ENCODE measurements at regions not wholly inside any gene's neighbourhood (a gene's known extent, or its start where the extent isn't known, plus 50 kb on each side); places are given as distances from the start of the nearest gene placed in this dataset.

DNA sequence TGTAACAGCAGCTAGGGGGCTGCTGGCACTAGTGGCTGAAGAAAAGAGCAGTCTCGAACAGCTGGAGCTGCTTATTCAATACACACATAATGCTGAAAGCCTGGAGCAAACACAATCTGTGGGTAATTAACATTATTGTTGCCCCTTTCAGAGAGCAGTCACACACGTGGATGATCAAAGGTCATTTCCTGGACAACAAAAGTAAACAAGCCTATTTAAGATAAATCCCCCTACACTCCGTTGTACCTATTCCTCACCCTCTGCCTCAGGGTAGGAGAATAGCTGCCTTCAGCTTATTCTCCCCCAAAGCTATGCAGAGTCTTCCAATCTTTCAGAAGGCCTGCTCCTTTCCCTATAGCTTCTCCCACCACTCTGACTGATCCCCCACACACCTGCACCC is 803.9 kb downstream of the C4orf33 start:
- ChIA-PET CTCF (no interaction called here), POLR2A (no interaction called here)
- H3K4me1 Mint-ChIP-seq (ENCODE audit: low read depth) = no peaks in the 10 kb centered on the region
- no peaks in the 10 kb centered on the region for H3K9me3 Mint-ChIP-seq (ENCODE audit: insufficient read depth)
- H3K4me3 Mint-ChIP-seq = no peak overlapping the region
- H3K27ac Mint-ChIP-seq = no peak overlapping the region
- no peaks in the 10 kb centered on the region for H3K36me3 Mint-ChIP-seq (ENCODE audit: low read depth)
- DNase-seq (no peak), ATAC-seq (no peak)
- H3K27me3 Mint-ChIP-seq (ENCODE audit: low read depth) = no peaks in the 10 kb centered on the region

DNA sequence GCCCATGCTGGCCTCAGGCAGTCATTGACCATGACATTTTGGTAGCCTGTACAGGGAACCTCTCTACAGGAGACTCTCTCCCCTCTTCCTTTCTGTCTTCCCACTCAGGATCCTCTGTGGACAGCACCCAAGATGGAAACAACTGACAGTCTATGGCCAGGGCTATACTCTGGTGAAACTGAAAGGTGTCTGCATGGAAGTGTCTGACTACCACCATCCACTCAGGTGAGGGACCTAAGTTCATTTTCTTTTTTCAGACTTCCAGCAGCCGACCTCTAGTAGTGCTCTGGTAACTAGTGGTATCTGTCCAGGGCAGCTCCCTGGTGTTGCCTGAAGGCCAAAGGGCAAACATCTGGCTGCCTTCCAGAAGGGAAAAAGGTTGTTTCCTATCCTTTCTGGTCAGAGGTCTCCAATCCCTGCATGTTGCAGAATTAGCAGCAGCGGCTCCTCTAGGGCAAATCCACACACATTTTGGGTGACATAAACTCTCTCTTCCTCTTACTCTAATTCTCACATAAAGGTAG is 804.5 kb downstream of the C4orf33 start:
- Mint-ChIP-seq H3K4me1 (ENCODE audit: low read depth) (no peaks in the 10 kb centered on the region), H3K27me3 (ENCODE audit: low read depth) (no peaks in the 10 kb centered on the region), H3K4me3 (no peak overlapping the region), H3K36me3 (ENCODE audit: low read depth) (no peaks in the 10 kb centered on the region), H3K9me3 (ENCODE audit: insufficient read depth) (no peaks in the 10 kb centered on the region), H3K27ac (no peak overlapping the region)
- DNase-seq = no peak
- POLR2A ChIA-PET = no interaction called here
- CTCF ChIA-PET = no interaction called here
- ATAC-seq = no peak

DNA sequence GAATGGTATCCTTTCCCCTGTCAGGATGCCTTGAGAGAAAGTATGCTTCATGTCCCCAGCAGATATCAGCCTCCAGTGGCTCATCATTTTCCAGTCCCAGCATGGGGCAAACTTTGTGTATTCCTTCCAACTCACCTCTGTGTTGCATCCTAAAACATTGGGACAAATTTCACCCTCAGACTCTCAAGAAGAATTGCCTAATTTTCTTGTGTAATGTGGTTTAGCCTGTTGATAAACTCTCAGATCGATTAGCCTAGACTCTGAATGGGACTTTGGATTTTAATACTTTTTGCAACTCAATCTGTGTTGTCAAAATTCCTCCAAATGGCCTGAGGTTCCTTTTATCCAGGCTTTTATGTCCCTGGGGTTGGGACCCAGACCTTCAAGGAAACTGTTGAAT is 805.3 kb downstream of the C4orf33 start:
- no peaks in the 10 kb centered on the region for H3K36me3 Mint-ChIP-seq (ENCODE audit: low read depth)
- POLR2A ChIA-PET = no interaction called here
- H3K9me3 Mint-ChIP-seq (ENCODE audit: insufficient read depth) = no peaks in the 10 kb centered on the region
- CTCF ChIA-PET = no interaction called here
- H3K4me1 Mint-ChIP-seq (ENCODE audit: low read depth) = no peaks in the 10 kb centered on the region
- no peak overlapping the region for H3K27ac Mint-ChIP-seq
- ATAC-seq = no peak
- no peak overlapping the region for H3K4me3 Mint-ChIP-seq
- no peak for DNase-seq
- H3K27me3 Mint-ChIP-seq (ENCODE audit: low read depth) = no peaks in the 10 kb centered on the region

DNA sequence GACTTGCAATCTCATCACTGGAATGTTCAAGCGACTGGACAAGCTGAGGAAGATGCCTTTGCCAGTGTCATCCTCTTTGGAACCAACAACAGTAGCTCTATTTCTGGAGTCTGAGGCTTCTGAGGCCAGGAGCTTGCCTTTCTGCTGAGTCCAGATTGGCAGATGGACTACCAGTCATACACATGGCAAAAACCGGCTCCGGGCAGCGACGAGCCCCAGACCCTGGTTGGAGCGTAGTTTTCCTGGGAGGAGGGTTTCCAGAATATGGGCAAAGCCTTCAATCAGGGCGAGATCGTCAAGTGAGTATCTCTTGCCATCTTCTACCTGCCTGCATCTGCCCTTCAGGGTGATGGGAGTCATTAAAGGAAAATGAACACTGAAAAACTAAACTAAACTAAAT is 807.9 kb downstream of the C4orf33 start:
- ATAC-seq (no peak), DNase-seq (no peak)
- Mint-ChIP-seq H3K27ac (no peak overlapping the region), H3K4me1 (ENCODE audit: low read depth) (no peaks in the 10 kb centered on the region), H3K9me3 (ENCODE audit: insufficient read depth) (no peaks in the 10 kb centered on the region), H3K4me3 (no peak overlapping the region), H3K27me3 (ENCODE audit: low read depth) (no peaks in the 10 kb centered on the region), H3K36me3 (ENCODE audit: low read depth) (no peaks in the 10 kb centered on the region)
- CTCF ChIA-PET = no interaction called here
- POLR2A ChIA-PET = no interaction called here

DNA sequence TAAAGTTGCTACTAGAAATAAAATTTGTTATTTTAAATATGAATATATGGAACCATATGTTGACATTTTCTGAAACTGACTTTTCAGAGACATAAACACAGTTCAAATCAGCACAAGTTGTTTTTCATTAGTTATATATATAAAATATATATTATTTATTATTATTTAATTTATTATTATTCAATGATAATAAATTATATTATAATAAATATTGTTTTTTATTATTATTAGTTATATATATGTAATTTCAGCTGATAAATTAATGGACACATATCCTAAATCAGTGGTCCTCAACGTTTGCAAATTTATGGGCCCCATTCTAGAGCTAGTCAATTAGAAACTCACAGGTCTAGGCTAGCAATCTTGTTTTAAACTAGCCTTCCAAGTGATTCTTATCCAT is 809.3 kb downstream of the C4orf33 start:
- DNase-seq = no peak
- Mint-ChIP-seq H3K9me3 (ENCODE audit: insufficient read depth) (no peaks in the 10 kb centered on the region), H3K4me3 (no peak overlapping the region), H3K27ac (no peak overlapping the region), H3K36me3 (ENCODE audit: low read depth) (no peaks in the 10 kb centered on the region), H3K27me3 (ENCODE audit: low read depth) (no peaks in the 10 kb centered on the region), H3K4me1 (ENCODE audit: low read depth) (no peaks in the 10 kb centered on the region)
- POLR2A ChIA-PET = no interaction called here
- ATAC-seq = no peak
- CTCF ChIA-PET = no interaction called here

- no peak for ATAC-seq
- CTCF ChIA-PET = no interaction called here
- no peak overlapping the region for H3K4me3 Mint-ChIP-seq
Measured at GRCh38 chr4:129908117-129908516, 812.2 kb downstream of the C4orf33 start.

GRCh38 chr4:129916991-129917390 is 821.0 kb downstream of the C4orf33 start:
- POLR2A ChIA-PET = no interaction called here
- Mint-ChIP-seq H3K27me3 (ENCODE audit: low read depth) (no peaks in the 10 kb centered on the region), H3K4me3 (no peak overlapping the region), H3K4me1 (ENCODE audit: low read depth) (no peaks in the 10 kb centered on the region), H3K27ac (no peak overlapping the region), H3K9me3 (ENCODE audit: insufficient read depth) (no peaks in the 10 kb centered on the region), H3K36me3 (ENCODE audit: low read depth) (no peaks in the 10 kb centered on the region)
- ATAC-seq = no peak
- CTCF ChIA-PET = no interaction called here
- DNase-seq = no peak

More at GRCh38 chr4:129908117-129908516, 812.2 kb downstream of the C4orf33 start:
- POLR2A ChIA-PET = no interaction called here
- Mint-ChIP-seq H3K36me3 (ENCODE audit: low read depth) (no peaks in the 10 kb centered on the region), H3K4me1 (ENCODE audit: low read depth) (no peaks in the 10 kb centered on the region), H3K9me3 (ENCODE audit: insufficient read depth) (no peaks in the 10 kb centered on the region), H3K27ac (no peak overlapping the region), H3K27me3 (ENCODE audit: low read depth) (no peaks in the 10 kb centered on the region)
- DNase-seq = no peak

DNA sequence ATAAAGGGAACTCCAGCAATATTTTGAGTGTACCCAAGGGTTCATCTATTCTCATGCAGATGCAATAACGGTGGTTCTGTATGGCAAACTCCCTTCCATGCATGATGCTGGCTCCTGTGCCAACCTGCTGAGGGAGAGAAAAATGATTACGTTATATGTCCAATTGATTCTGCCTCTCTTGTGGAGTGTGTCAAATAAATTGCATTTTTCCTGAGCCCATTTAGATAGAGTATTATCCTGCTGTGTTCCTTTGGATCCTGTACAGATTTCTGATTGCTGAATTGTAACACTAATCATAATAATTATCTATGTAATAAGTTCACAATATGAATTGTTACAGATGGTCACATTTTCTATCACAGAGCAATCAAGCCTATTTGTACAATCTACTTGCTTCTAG is 821.7 kb downstream of the C4orf33 start:
- Mint-ChIP-seq H3K4me3 (no peak overlapping the region), H3K36me3 (ENCODE audit: low read depth) (no peaks in the 10 kb centered on the region), H3K27me3 (ENCODE audit: low read depth) (no peaks in the 10 kb centered on the region), H3K27ac (no peak overlapping the region), H3K4me1 (ENCODE audit: low read depth) (no peaks in the 10 kb centered on the region), H3K9me3 (ENCODE audit: insufficient read depth) (no peaks in the 10 kb centered on the region)
- ATAC-seq (no peak), DNase-seq (no peak)
- ChIA-PET CTCF (no interaction called here), POLR2A (no interaction called here)

- ATAC-seq (no peak), DNase-seq (no peak)
- Mint-ChIP-seq H3K9me3 (ENCODE audit: insufficient read depth) (no peaks in the 10 kb centered on the region), H3K4me1 (ENCODE audit: low read depth) (no peaks in the 10 kb centered on the region), H3K36me3 (ENCODE audit: low read depth) (no peaks in the 10 kb centered on the region), H3K27me3 (ENCODE audit: low read depth) (no peaks in the 10 kb centered on the region), H3K27ac (no peak overlapping the region), H3K4me3 (no peak overlapping the region)
- ChIA-PET POLR2A (no interaction called here), CTCF (no interaction called here)
Measured at GRCh38 chr4:129926936-129927335, 831.0 kb downstream of the C4orf33 start.

GRCh38 chr4:129929052-129929451 is 833.1 kb downstream of the C4orf33 start:
- H3K4me1 Mint-ChIP-seq (ENCODE audit: low read depth) = no peaks in the 10 kb centered on the region
- POLR2A ChIA-PET = no interaction called here
- H3K4me3 Mint-ChIP-seq = no peak overlapping the region
- CTCF ChIA-PET = no interaction called here
- H3K36me3 Mint-ChIP-seq (ENCODE audit: low read depth) = no peaks in the 10 kb centered on the region
- H3K27me3 Mint-ChIP-seq (ENCODE audit: low read depth) = no peaks in the 10 kb centered on the region
- DNase-seq (no peak), ATAC-seq (no peak)
- H3K27ac Mint-ChIP-seq = no peak overlapping the region
- no peaks in the 10 kb centered on the region for H3K9me3 Mint-ChIP-seq (ENCODE audit: insufficient read depth)

- peaks cover 2% of the 10 kb centered on the region for H3K9me3 Mint-ChIP-seq (ENCODE audit: insufficient read depth)
- no peak overlapping the region for H3K27ac Mint-ChIP-seq
- no peaks in the 10 kb centered on the region for H3K4me1 Mint-ChIP-seq (ENCODE audit: low read depth)
- POLR2A ChIA-PET = no interaction called here
- no peak for ATAC-seq
- no peak overlapping the region for H3K4me3 Mint-ChIP-seq
- CTCF ChIA-PET = no interaction called here
- H3K36me3 Mint-ChIP-seq (ENCODE audit: low read depth) = no peaks in the 10 kb centered on the region
- no peaks in the 10 kb centered on the region for H3K27me3 Mint-ChIP-seq (ENCODE audit: low read depth)
- DNase-seq = no peak
Measured at GRCh38 chr4:129929984-129930383, 834.0 kb downstream of the C4orf33 start.

GRCh38 chr4:129950217-129950616 is 854.3 kb downstream of the C4orf33 start:
- Mint-ChIP-seq H3K27ac (no peak overlapping the region), H3K27me3 (ENCODE audit: low read depth) (no peaks in the 10 kb centered on the region), H3K4me3 (no peak overlapping the region), H3K36me3 (ENCODE audit: low read depth) (no peaks in the 10 kb centered on the region), H3K9me3 (ENCODE audit: insufficient read depth) (no peaks in the 10 kb centered on the region), H3K4me1 (ENCODE audit: low read depth) (no peaks in the 10 kb centered on the region)
- ChIA-PET POLR2A (no interaction called here), CTCF (no interaction called here)
- DNase-seq (no peak), ATAC-seq (no peak)

DNA sequence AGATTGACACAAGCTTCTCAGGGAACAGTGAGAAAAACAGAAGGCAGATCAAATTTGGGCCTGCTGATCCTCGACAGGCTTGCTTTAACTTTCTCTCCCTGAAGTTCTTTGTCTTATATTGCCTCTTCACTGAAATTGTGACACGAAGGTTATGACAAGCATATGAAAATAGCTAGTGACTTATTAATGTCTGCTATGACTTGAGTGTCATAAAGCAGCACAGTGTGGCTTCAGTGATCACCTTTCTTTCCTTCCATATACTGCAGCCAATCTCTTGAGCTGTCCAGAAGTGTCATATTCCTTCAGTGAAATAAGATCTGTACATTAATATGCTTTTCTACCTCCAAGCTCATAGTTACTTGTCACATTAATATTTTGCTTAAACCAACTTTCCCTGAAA is 870.2 kb downstream of the C4orf33 start:
- no peaks in the 10 kb centered on the region for H3K4me1 Mint-ChIP-seq (ENCODE audit: low read depth)
- no peak overlapping the region for H3K4me3 Mint-ChIP-seq
- no peak overlapping the region for H3K27ac Mint-ChIP-seq
- H3K36me3 Mint-ChIP-seq (ENCODE audit: low read depth) = no peaks in the 10 kb centered on the region
- no peaks in the 10 kb centered on the region for H3K27me3 Mint-ChIP-seq (ENCODE audit: low read depth)
- ChIA-PET CTCF (no interaction called here), POLR2A (no interaction called here)
- H3K9me3 Mint-ChIP-seq (ENCODE audit: insufficient read depth) = peaks cover 5% of the 10 kb centered on the region
- ATAC-seq = no peak
- no peak for DNase-seq
